ENCODE measurements at regions not wholly inside any gene's neighbourhood (a gene's known extent, or its start where the extent isn't known, plus 50 kb on each side); places are given as distances from the start of the nearest gene placed in this dataset.

DNA sequence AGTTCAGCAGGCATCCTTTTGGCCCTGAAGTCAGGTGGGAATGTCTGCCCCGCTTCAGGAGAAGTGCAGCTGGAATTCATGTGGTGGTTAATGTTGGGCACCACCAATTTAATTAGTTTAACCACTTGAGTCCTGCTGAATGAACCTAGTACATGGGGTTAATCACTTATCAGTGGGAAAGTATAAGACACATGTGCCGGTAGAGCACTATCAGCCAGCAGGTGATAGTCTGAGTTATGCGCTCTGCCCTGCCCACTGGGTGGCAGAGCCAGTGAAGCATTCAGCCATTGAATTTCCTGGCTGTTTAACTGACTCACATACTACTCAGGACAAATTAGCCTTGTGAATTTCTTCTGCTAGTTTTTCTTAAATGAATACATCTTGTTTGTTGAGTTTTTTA is 789.7 kb upstream of the PRR20A start:
- intact Hi-C loops (cut with DNase I): no loop called here
- TF ChIP-seq, protein P1, sequence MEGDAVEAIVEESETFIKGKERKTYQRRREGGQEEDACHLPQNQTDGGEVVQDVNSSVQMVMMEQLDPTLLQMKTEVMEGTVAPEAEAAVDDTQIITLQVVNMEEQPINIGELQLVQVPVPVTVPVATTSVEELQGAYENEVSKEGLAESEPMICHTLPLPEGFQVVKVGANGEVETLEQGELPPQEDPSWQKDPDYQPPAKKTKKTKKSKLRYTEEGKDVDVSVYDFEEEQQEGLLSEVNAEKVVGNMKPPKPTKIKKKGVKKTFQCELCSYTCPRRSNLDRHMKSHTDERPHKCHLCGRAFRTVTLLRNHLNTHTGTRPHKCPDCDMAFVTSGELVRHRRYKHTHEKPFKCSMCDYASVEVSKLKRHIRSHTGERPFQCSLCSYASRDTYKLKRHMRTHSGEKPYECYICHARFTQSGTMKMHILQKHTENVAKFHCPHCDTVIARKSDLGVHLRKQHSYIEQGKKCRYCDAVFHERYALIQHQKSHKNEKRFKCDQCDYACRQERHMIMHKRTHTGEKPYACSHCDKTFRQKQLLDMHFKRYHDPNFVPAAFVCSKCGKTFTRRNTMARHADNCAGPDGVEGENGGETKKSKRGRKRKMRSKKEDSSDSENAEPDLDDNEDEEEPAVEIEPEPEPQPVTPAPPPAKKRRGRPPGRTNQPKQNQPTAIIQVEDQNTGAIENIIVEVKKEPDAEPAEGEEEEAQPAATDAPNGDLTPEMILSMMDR (IDR thresholded peaks at IDR 0.05): no peak

DNA sequence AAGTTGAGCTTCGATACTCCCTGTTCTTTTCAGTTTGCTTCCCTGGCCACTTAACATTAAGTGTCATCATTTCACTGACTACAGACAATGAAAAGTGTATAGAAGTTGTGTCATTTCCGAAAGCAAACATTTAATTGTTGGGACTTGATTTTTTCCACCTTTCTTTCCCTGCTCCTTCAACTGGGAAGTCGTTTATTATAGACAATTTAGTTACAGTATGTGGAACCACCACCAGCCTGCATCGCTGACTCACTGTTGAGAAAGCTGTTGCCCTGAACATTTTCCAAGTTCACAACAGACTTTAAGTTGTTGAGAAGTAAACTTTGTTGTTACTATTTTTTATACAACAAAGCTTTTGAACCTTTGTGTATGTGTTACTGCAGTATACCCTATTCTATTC is 788.4 kb upstream of the PRR20A start:
- no peaks in the 10 kb centered on the region for H3K27me3 ChIP-seq
- no peaks in the 10 kb centered on the region for H3K9me3 ChIP-seq
- WGBS, 2 donors: 80 to 83% methylated on average over 4 of the region's 4 CpGs
- H3K36me3 ChIP-seq: no peaks in the 10 kb centered on the region
- H3K27ac ChIP-seq: no peak overlapping the region
- no peaks in the 10 kb centered on the region for H3K4me1 ChIP-seq
- intact Hi-C loops (cut with DNase I): no loop called here
- no peak for DNase-seq
- TF ChIP-seq, protein P1 (IDR thresholded peaks at IDR 0.05): no peak
- no peak for TF ChIP-seq POLR2A (IDR thresholded peaks at IDR 0.05)
- no peak overlapping the region for H3K4me3 ChIP-seq (replicated peaks in 1 of 3)

More for the DNA sequence above, 789.7 kb upstream of the PRR20A start:
- Histone ChIP-seq H3K36me3 (no peaks in the 10 kb centered on the region), H3K4me1 (no peaks in the 10 kb centered on the region), H3K4me3 (replicated peaks in 1 of 3) (no peak overlapping the region), H3K9me3 (no peaks in the 10 kb centered on the region), H3K27ac (no peak overlapping the region), H3K27me3 (no peaks in the 10 kb centered on the region)
- no peak for DNase-seq
- 54 to 63% methylated on average over 3 of the region's 3 CpGs for WGBS, 2 donors

DNA sequence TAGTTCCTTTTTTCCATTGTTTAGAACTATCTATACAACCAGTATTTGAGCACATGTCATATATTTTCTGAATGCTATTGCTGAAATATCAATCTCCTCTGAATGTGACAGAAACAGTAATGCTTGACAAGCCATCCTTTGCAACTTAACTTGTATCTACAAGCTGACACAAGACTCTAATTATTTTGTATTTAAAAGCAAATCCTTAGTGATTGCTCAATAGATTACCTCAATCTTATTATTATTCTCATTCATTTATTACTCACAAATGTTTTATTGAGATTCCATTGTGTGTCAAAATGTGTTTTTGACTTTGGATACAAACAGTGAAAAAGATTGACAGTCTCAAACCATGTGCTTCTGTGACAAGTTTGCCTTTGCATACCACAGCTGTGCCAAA is 787.8 kb upstream of the PRR20A start:
- intact Hi-C loops (cut with DNase I): no loop called here
- H3K4me1 ChIP-seq: no peaks in the 10 kb centered on the region

GRCh38 chr13:56356690-56357089 is 784.0 kb upstream of the PRR20A start:
- intact Hi-C loops (cut with DNase I): no loop called here
- WGBS, 2 donors: 89 to 91% methylated on average over 1 of the region's 1 CpG
- Histone ChIP-seq H3K4me1 (no peaks in the 10 kb centered on the region), H3K9me3 (no peaks in the 10 kb centered on the region), H3K27me3 (no peaks in the 10 kb centered on the region), H3K27ac (no peak overlapping the region), H3K36me3 (no peaks in the 10 kb centered on the region), H3K4me3 (replicated peaks in 1 of 3) (no peak overlapping the region)
- no peak for DNase-seq
- TF ChIP-seq, protein P1 (IDR thresholded peaks at IDR 0.05): no peak
- TF ChIP-seq POLR2A (IDR thresholded peaks at IDR 0.05): no peak

More for the DNA sequence above, 787.8 kb upstream of the PRR20A start:
- TF ChIP-seq, protein P1 (IDR thresholded peaks at IDR 0.05): no peak
- TF ChIP-seq POLR2A (IDR thresholded peaks at IDR 0.05): no peak
- H3K27me3 ChIP-seq: no peaks in the 10 kb centered on the region
- no peaks in the 10 kb centered on the region for H3K9me3 ChIP-seq
- no peak overlapping the region for H3K27ac ChIP-seq
- no peak overlapping the region for H3K4me3 ChIP-seq (replicated peaks in 1 of 3)
- H3K36me3 ChIP-seq: no peaks in the 10 kb centered on the region
- DNase-seq: no peak

GRCh38 chr13:56378566-56378965 is 762.2 kb upstream of the PRR20A start:
- no peak for DNase-seq
- intact Hi-C loops (cut with DNase I): no loop called here
- Histone ChIP-seq H3K27ac (no peak overlapping the region), H3K9me3 (no peaks in the 10 kb centered on the region), H3K4me3 (replicated peaks in 1 of 3) (no peak overlapping the region), H3K27me3 (no peaks in the 10 kb centered on the region), H3K4me1 (no peaks in the 10 kb centered on the region), H3K36me3 (no peaks in the 10 kb centered on the region)
- WGBS, 2 donors: 56 to 61% methylated on average over 1 of the region's 1 CpG
- TF ChIP-seq, protein P1 (IDR thresholded peaks at IDR 0.05): no peak
- TF ChIP-seq POLR2A (IDR thresholded peaks at IDR 0.05): no peak

All from thyroid gland (tissue), 4 donors.